Liver (tissue), 7 donors: ENCODE measurements at regions not wholly inside any gene's neighbourhood (a gene's known extent, or its start where the extent isn't known, plus 50 kb on each side); places are given as distances from the start of the nearest gene placed in this dataset.

Source experiments
- DNase-seq: peaks from one replicate; pipeline ENCODE4 v3.0.0-alpha.2; 2017; ENCODE audit warnings: low spot score
- H3K27ac ChIP-seq, 2 donors: one replicate each; pipeline ENCODE4 v1.7.0; 2013; ENCODE audit warnings: inconsistent platforms in 2 of 2, low read length in 2 of 2, control low read depth in 1 of 2, low read depth in 1 of 2, mild to moderate bottlenecking in 1 of 2
- H3K27me3 ChIP-seq, 4 donors: one replicate each; pipeline versions ENCODE4 v1.6.1 to v1.7.0; 2013; ENCODE audit warnings: low read length in 3 of 4, inconsistent platforms in 1 of 4, mild to moderate bottlenecking in 1 of 4, moderate library complexity in 1 of 4; ENCODE audit not compliant: control insufficient read depth in 4 of 4, insufficient read depth in 4 of 4
- H3K36me3 ChIP-seq, 4 donors: one replicate each; pipeline versions ENCODE4 v1.6.1 to v1.7.0; 2013; ENCODE audit warnings: low read length in 3 of 4, mild to moderate bottlenecking in 3 of 4, low read depth in 1 of 4, moderate library complexity in 1 of 4; ENCODE audit not compliant: control insufficient read depth in 4 of 4, insufficient read depth in 3 of 4
- H3K4me1 ChIP-seq, 4 donors: one replicate each; pipeline versions ENCODE4 v1.6.1 to v1.7.0; 2013; ENCODE audit warnings: low read length in 3 of 4, mild to moderate bottlenecking in 3 of 4, moderate library complexity in 1 of 4; ENCODE audit not compliant: control insufficient read depth in 4 of 4, insufficient read depth in 4 of 4
- H3K4me3 ChIP-seq, 3 donors: one replicate each; pipeline versions ENCODE4 v1.6.1 to v1.7.0; 2013; ENCODE audit warnings: low read length in 3 of 3, control low read depth in 1 of 3, low read depth in 1 of 3, mild to moderate bottlenecking in 1 of 3
- H3K9ac ChIP-seq, 2 donors: one replicate each; pipeline ENCODE4 v1.7.0; 2013; ENCODE audit warnings: low read length in 2 of 2, mild to moderate bottlenecking in 2 of 2, moderate library complexity in 2 of 2, control low read depth in 1 of 2, low read depth in 1 of 2
- H3K9me3 ChIP-seq, 4 donors: one replicate each; pipeline versions ENCODE4 v1.6.1 to v1.7.0; 2013; ENCODE audit warnings: low read length in 3 of 4; ENCODE audit not compliant: control insufficient read depth in 4 of 4
- FOXA1 ChIP-seq: IDR thresholded peaks from 2 replicates; pipeline ENCODE4 v1.6.1; 2016; ENCODE audit warnings: antibody characterized with exemption
- FOXA2 ChIP-seq: IDR thresholded peaks from 2 replicates; pipeline ENCODE4 v1.6.1; 2016; ENCODE audit warnings: antibody characterized with exemption
- GABPA ChIP-seq, 2 donors: IDR thresholded peaks in 1 of 2; conservative IDR thresholded peaks in 1 of 2; 2 replicates each; pipeline ENCODE4 v1.6.1; 2016; ENCODE audit warnings: antibody characterized with exemption in 2 of 2, mild to moderate bottlenecking in 1 of 2, moderate library complexity in 1 of 2
- HNF4A ChIP-seq, 2 donors: conservative IDR thresholded peaks; 2 replicates each; pipeline ENCODE4 v1.6.1; 2016; ENCODE audit warnings: antibody characterized with exemption in 2 of 2, mild to moderate bottlenecking in 2 of 2
- RAD21 ChIP-seq, 2 donors: IDR thresholded peaks; 2 replicates each; pipeline ENCODE4 v1.6.1; 2016; ENCODE audit warnings: antibody characterized with exemption in 2 of 2, mild to moderate bottlenecking in 2 of 2
- RXRA ChIP-seq, 2 donors: IDR thresholded peaks; 2 replicates each; pipeline ENCODE4 v1.6.1; 2017 to 2018; ENCODE audit warnings: antibody characterized with exemption in 2 of 2, mild to moderate bottlenecking in 1 of 2
- SP1 ChIP-seq: IDR thresholded peaks from 2 replicates; pipeline ENCODE4 v1.6.1; 2018; ENCODE audit warnings: antibody characterized with exemption, mild to moderate bottlenecking
- TAF1 ChIP-seq: conservative IDR thresholded peaks from 2 replicates; pipeline ENCODE4 v1.6.1; 2016; ENCODE audit warnings: antibody characterized with exemption, mild to moderate bottlenecking
- WGBS: extraction: QIAGEN DNeasy Blood & Tissue Kit; methylation state at CpG from one replicate; pipeline ENCODE4 v1.1.7; 2013; 5-methylcytosine and 5-hydroxymethylcytosine counted together
- TF ChIP-seq, protein P1 (sequence below): IDR thresholded peaks from 2 replicates; pipeline ENCODE4 v1.6.1; 2016; ENCODE audit warnings: antibody characterized with exemption
- TF ChIP-seq, protein P2 (sequence below): IDR thresholded peaks from 2 replicates; pipeline ENCODE4 v1.6.1; 2016; ENCODE audit warnings: antibody characterized with exemption, mild to moderate bottlenecking
- TF ChIP-seq, protein P3 (sequence below): IDR thresholded peaks from 2 replicates; pipeline ENCODE4 v1.6.1; 2016; ENCODE audit warnings: antibody characterized with exemption
- donor health status: healthy.
- donor health status: healthy.
- donor health status: healthy.
- donor health status: healthy.

DNA sequence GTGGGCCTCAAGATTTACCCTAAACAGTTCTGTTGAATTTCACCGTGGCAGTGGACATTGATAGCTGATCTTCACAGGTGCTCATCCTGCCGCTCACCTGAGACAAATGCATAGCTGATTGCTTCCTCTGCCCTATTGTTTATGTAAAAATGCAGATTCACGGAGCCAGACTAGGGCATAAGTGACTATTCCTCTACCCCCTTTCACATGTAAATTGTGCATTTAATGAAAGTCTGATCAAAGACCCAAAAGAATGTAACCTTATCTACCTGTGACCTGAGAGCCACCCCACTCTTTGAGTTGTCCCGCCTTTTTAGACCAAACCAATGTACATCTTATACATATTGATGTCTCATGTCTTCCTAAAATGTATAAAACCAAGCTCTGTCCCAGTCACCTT, 312.4 kb upstream of the CDH5 start:
- Histone ChIP-seq H3K27me3 (peaks cover 0 to 3% (median 2%) of the 10 kb centered on the region in 4 donors), H3K4me3 (no peak overlapping the region), H3K27ac (no peak overlapping the region), H3K36me3 (no peaks in the 10 kb centered on the region), H3K4me1 (no peaks in the 10 kb centered on the region), H3K9me3 (no peaks in the 10 kb centered on the region), H3K9ac (no peak overlapping the region)
- TF ChIP-seq FOXA1, result no peak
- TF ChIP-seq, protein P1, sequence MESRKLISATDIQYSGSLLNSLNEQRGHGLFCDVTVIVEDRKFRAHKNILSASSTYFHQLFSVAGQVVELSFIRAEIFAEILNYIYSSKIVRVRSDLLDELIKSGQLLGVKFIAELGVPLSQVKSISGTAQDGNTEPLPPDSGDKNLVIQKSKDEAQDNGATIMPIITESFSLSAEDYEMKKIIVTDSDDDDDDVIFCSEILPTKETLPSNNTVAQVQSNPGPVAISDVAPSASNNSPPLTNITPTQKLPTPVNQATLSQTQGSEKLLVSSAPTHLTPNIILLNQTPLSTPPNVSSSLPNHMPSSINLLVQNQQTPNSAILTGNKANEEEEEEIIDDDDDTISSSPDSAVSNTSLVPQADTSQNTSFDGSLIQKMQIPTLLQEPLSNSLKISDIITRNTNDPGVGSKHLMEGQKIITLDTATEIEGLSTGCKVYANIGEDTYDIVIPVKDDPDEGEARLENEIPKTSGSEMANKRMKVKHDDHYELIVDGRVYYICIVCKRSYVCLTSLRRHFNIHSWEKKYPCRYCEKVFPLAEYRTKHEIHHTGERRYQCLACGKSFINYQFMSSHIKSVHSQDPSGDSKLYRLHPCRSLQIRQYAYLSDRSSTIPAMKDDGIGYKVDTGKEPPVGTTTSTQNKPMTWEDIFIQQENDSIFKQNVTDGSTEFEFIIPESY, result no peak
- TF ChIP-seq, protein P2, sequence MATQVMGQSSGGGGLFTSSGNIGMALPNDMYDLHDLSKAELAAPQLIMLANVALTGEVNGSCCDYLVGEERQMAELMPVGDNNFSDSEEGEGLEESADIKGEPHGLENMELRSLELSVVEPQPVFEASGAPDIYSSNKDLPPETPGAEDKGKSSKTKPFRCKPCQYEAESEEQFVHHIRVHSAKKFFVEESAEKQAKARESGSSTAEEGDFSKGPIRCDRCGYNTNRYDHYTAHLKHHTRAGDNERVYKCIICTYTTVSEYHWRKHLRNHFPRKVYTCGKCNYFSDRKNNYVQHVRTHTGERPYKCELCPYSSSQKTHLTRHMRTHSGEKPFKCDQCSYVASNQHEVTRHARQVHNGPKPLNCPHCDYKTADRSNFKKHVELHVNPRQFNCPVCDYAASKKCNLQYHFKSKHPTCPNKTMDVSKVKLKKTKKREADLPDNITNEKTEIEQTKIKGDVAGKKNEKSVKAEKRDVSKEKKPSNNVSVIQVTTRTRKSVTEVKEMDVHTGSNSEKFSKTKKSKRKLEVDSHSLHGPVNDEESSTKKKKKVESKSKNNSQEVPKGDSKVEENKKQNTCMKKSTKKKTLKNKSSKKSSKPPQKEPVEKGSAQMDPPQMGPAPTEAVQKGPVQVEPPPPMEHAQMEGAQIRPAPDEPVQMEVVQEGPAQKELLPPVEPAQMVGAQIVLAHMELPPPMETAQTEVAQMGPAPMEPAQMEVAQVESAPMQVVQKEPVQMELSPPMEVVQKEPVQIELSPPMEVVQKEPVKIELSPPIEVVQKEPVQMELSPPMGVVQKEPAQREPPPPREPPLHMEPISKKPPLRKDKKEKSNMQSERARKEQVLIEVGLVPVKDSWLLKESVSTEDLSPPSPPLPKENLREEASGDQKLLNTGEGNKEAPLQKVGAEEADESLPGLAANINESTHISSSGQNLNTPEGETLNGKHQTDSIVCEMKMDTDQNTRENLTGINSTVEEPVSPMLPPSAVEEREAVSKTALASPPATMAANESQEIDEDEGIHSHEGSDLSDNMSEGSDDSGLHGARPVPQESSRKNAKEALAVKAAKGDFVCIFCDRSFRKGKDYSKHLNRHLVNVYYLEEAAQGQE, result no peak
- TF ChIP-seq RXRA (IDR thresholded peaks at IDR 0.05), result no peak
- TF ChIP-seq GABPA (IDR thresholded peaks at IDR 0.05 in 1 of 2, conservative IDR thresholded peaks at IDR 0.05 in 1 of 2), result no peak
- no peak for TF ChIP-seq RAD21 (IDR thresholded peaks at IDR 0.05)
- no peak for TF ChIP-seq FOXA2
- TF ChIP-seq, protein P3, sequence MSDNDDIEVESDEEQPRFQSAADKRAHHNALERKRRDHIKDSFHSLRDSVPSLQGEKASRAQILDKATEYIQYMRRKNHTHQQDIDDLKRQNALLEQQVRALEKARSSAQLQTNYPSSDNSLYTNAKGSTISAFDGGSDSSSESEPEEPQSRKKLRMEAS, result no peak
- no peak for TF ChIP-seq SP1
- no peak for TF ChIP-seq TAF1
- no peak for TF ChIP-seq HNF4A (conservative IDR thresholded peaks at IDR 0.05)
- WGBS, result 65% methylated on average over 4 of the region's 4 CpGs
- DNase-seq, result no peak

DNA sequence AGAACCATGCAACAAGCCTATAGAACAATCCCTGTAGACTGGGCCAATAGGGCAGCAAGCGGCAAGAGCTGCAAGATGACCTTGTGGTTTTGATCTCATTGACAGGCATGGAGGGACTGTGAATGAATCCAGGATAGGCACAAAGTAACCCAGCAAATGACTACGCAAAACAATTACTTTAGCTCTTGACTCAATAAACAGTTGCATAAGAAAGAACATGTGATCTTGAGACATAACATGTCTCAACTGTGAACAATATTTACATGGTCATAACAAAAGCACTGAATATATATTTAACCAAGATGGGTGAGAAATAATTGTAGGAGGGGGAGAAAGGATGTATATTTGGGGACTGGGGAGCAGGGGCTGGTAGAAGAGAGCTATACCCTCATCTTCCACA, 313.7 kb upstream of the CDH5 start:
- no peaks in the 10 kb centered on the region for H3K9me3 ChIP-seq
- TF ChIP-seq, protein P2, result no peak
- TF ChIP-seq TAF1, result no peak
- no peaks in the 10 kb centered on the region for H3K36me3 ChIP-seq
- H3K27ac ChIP-seq, result no peak overlapping the region
- H3K27me3 ChIP-seq, result peaks cover 0 to 3% (median 1%) of the 10 kb centered on the region in 4 donors
- no peak overlapping the region for H3K9ac ChIP-seq
- H3K4me1 ChIP-seq, result no peaks in the 10 kb centered on the region
- no peak overlapping the region for H3K4me3 ChIP-seq
- DNase-seq, result no peak
- WGBS, result 96% methylated on average over 2 of the region's 2 CpGs
